ENCODE measurements at regions not wholly inside any gene's neighbourhood (a gene's known extent, or its start where the extent isn't known, plus 50 kb on each side); places are given as distances from the start of the nearest gene placed in this dataset.

- DNase-seq (ENCODE audit: low read depth in 4 of 4, low spot score in 1 of 4) = no peak
These were observed 51.7 kb upstream of the NFASC start for GRCh38 chr1:204818998-204819397.

- DNase-seq (ENCODE audit: low read depth in 4 of 4, low spot score in 1 of 4) = no peak
These were observed 51.2 kb upstream of the NFASC start for GRCh38 chr1:204819495-204819894.

All from stimulated activated CD4-positive, alpha-beta T cell treated with anti-CD3 and anti-CD28 coated beads, Interleukin-1b, Interleukin-23, amount 100 ng/mL, for 24 hours (primary cell).